ENCODE measurements at regions not wholly inside any gene's neighbourhood (a gene's known extent, or its start where the extent isn't known, plus 50 kb on each side); places are given as distances from the start of the nearest gene placed in this dataset.
"Not testable (repeated sequence)": the region's sequence is repeated elsewhere in the genome, so short reads cannot be mapped to it uniquely, and the experiment has no call there.

GRCh38 chr16:31810863-31811262 is 62.7 kb upstream of the ZNF267 start:
- Histone ChIP-seq H3K4me3 (no peak overlapping the region), H3K27ac (no peak overlapping the region), H3K27me3 (no peaks in the 10 kb centered on the region), H3K4me1 (no peaks in the 10 kb centered on the region), H3K9me3 (peaks cover 0 to 2% of the 10 kb centered on the region in 2 donors), H3K36me3 (no peaks in the 10 kb centered on the region)
- no peak for ATAC-seq
- no peak for TF ChIP-seq CTCF (IDR thresholded peaks at IDR 0.05)
- no peak for DNase-seq
- intact Hi-C loops (cut with DNase I): no loop called here

GRCh38 chr16:31816141-31816540 is 57.5 kb upstream of the ZNF267 start:
- DNase-seq; intact Hi-C loops (cut with DNase I); H3K4me3 ChIP-seq; ATAC-seq; H3K4me1 ChIP-seq; H3K27ac ChIP-seq; H3K36me3 ChIP-seq: not testable (repeated sequence)
- Histone ChIP-seq H3K27me3 (peaks cover 7 to 21% of the 10 kb centered on the region in 2 donors), H3K9me3 (peaks cover 0 to 20% of the 10 kb centered on the region in 2 donors)

GRCh38 chr16:31819386-31819785 is 54.2 kb upstream of the ZNF267 start:
- H3K4me3 ChIP-seq: no peak overlapping the region
- H3K27ac ChIP-seq: no peak overlapping the region
- no peak for TF ChIP-seq CTCF (IDR thresholded peaks at IDR 0.05)
- ATAC-seq (no peak), DNase-seq (peak in 1 of 4 donors; percentile 77)
- H3K4me1 ChIP-seq: no peaks in the 10 kb centered on the region
- H3K9me3 ChIP-seq: peaks cover 0 to 30% of the 10 kb centered on the region in 2 donors
- peaks cover 7 to 22% of the 10 kb centered on the region in 2 donors for H3K27me3 ChIP-seq
- intact Hi-C loops (cut with DNase I): no loop called here
- H3K36me3 ChIP-seq: no peaks in the 10 kb centered on the region

GRCh38 chr16:31819948-31820347 is 53.7 kb upstream of the ZNF267 start:
- Histone ChIP-seq H3K4me3 (no peak overlapping the region), H3K27ac (no peak overlapping the region), H3K36me3 (no peaks in the 10 kb centered on the region), H3K4me1 (no peaks in the 10 kb centered on the region), H3K9me3 (peaks cover 0 to 28% of the 10 kb centered on the region in 2 donors), H3K27me3 (peaks cover 7 to 22% of the 10 kb centered on the region in 2 donors)
- ATAC-seq: no peak
- intact Hi-C loops (cut with DNase I): no loop called here
- no peak for DNase-seq
- TF ChIP-seq CTCF (IDR thresholded peaks at IDR 0.05): no peak
